Stimulated activated CD4-positive, alpha-beta T cell treated with anti-CD3 and anti-CD28 coated beads, TNF-alpha, amount 100 ng/mL, for 48 hours (primary cell): ENCODE measurements at regions not wholly inside any gene's neighbourhood (a gene's known extent, or its start where the extent isn't known, plus 50 kb on each side); places are given as distances from the start of the nearest gene placed in this dataset.

Source experiments
- DNase-seq, 3 donors: peaks; one replicate each; pipeline ENCODE4 v3.0.0-alpha.2; 2020; ENCODE audit warnings: low read depth in 3 of 3

GRCh38 chr5:155068616-155069100 lies 55.1 kb downstream of the KIF4B start:
- DNase-seq, result no peak

- DNase-seq, result no peak
These were observed 56.4 kb downstream of the KIF4B start for GRCh38 chr5:155069961-155070360.

- DNase-seq, result no peak
These were observed 57.2 kb downstream of the KIF4B start for GRCh38 chr5:155070781-155071180.

- no peak for DNase-seq
These were observed 62.8 kb downstream of the KIF4B start for GRCh38 chr5:155076379-155076778.

GRCh38 chr5:155079698-155080097 lies 66.1 kb downstream of the KIF4B start:
- DNase-seq, result no peak

GRCh38 chr5:155080721-155081120 lies 67.2 kb downstream of the KIF4B start:
- no peak for DNase-seq

- DNase-seq, result no peak
These were observed 68.1 kb downstream of the KIF4B start for GRCh38 chr5:155081618-155082017.

- DNase-seq, result no peak
These were observed 68.8 kb downstream of the KIF4B start for GRCh38 chr5:155082401-155082800.

GRCh38 chr5:155085282-155085989 lies 71.9 kb downstream of the KIF4B start:
- no peak for DNase-seq

- no peak for DNase-seq
These were observed 73.5 kb downstream of the KIF4B start for GRCh38 chr5:155087036-155087435.

- DNase-seq, result no peak
These were observed 75.3 kb downstream of the KIF4B start for GRCh38 chr5:155088811-155089210.

- no peak for DNase-seq
These were observed 76.1 kb downstream of the KIF4B start for GRCh38 chr5:155089643-155090042.

- DNase-seq, result no peak
These were observed 77.6 kb downstream of the KIF4B start for GRCh38 chr5:155091063-155091648.

- no peak for DNase-seq
These were observed 78.5 kb downstream of the KIF4B start for GRCh38 chr5:155091768-155092717.

- DNase-seq, result no peak
These were observed 80.9 kb downstream of the KIF4B start for GRCh38 chr5:155094455-155094854.

GRCh38 chr5:155097995-155098394 lies 84.4 kb downstream of the KIF4B start:
- DNase-seq, result no peak

- DNase-seq, result no peak
These were observed 84.9 kb downstream of the KIF4B start for GRCh38 chr5:155098433-155098832.

- DNase-seq, result no peak
These were observed 88.1 kb downstream of the KIF4B start for GRCh38 chr5:155101697-155102096.

- DNase-seq, result no peak
These were observed 89.6 kb downstream of the KIF4B start for GRCh38 chr5:155103146-155103545.

GRCh38 chr5:155104441-155104840 lies 90.9 kb downstream of the KIF4B start:
- DNase-seq, result no peak

GRCh38 chr5:155106221-155106620 lies 92.7 kb downstream of the KIF4B start:
- DNase-seq, result no peak

GRCh38 chr5:155113888-155114287 lies 100.3 kb downstream of the KIF4B start:
- no peak for DNase-seq
